Gastrocnemius medialis (tissue), 4 donors: ENCODE measurements at regions not wholly inside any gene's neighbourhood (a gene's known extent, or its start where the extent isn't known, plus 50 kb on each side); places are given as distances from the start of the nearest gene placed in this dataset.

ENCODE experiments used
- ATAC-seq, 2 donors: fragments of 150-250 bp; one replicate each; pipeline ENCODE4 v1.9.1; 2016
- DNase-seq, 2 donors: peaks; one replicate each; pipeline ENCODE4 v3.0.0-alpha.2; 2019
- H3K27ac ChIP-seq, 4 donors: fragments of 200-600 bp; sonication (generic); 1 replicate in 1 of 4; 2 replicates in 3 of 4; pipeline ENCODE4 v1.5.1; 2016 to 2018; ENCODE audit warnings: mild to moderate bottlenecking in 2 of 4, moderate library complexity in 1 of 4
- H3K27me3 ChIP-seq, 3 donors: fragments of 200-600 bp; sonication (generic) in 2 of 3; 1 replicate in 1 of 3; 2 replicates in 2 of 3; pipeline versions ENCODE4 v1.5.1 to v1.6.0; 2016 to 2019; ENCODE audit warnings: mild to moderate bottlenecking in 1 of 3, moderate library complexity in 1 of 3
- H3K36me3 ChIP-seq, 2 donors: fragments of 200-600 bp; sonication (generic) in 1 of 2; one replicate each; pipeline ENCODE4 v1.5.1; 2017 to 2018
- H3K4me1 ChIP-seq, 2 donors: fragments of 200-600 bp; sonication (generic) in 1 of 2; one replicate each; pipeline ENCODE4 v1.5.1; 2016 to 2017; ENCODE audit warnings: mild to moderate bottlenecking in 2 of 2
- H3K4me3 ChIP-seq, 4 donors: fragments of 200-600 bp; sonication (generic) in 3 of 4; 1 replicate in 1 of 4; 2 replicates in 3 of 4; pipeline ENCODE4 v1.5.1; 2016 to 2019; ENCODE audit warnings: mild to moderate bottlenecking in 2 of 4
- H3K9me3 ChIP-seq, 3 donors: fragments of 200-600 bp; sonication (generic) in 2 of 3; 1 replicate in 1 of 3; 2 replicates in 2 of 3; pipeline ENCODE4 v1.5.1; 2016 to 2019
- POLR2A ChIP-seq, 2 donors: fragments of 450-650 bp; IDR thresholded peaks; one replicate each; pipeline ENCODE4 v1.6.1; 2017; ENCODE audit warnings: antibody characterized with exemption in 2 of 2, mild to moderate bottlenecking in 2 of 2, moderate library complexity in 2 of 2
- in situ Hi-C, 4 donors: fragments of 200-750 bp; cut with MboI; loops; one replicate each; pipeline versions ENCODE4 v1.15.0 to v1.8.0; 2017; ENCODE audit warnings: low sequenced_read_pairs in 4 of 4
- intact Hi-C: fragments of 100-400 bp; cut with DNase I; formaldehyde crosslinking; loops from one replicate; pipeline ENCODE4 v1.15.1; 2023; ENCODE audit warnings: low total_unique reads
- TF ChIP-seq, protein P1 (sequence below), 5 experiments: fragments of 450-650 bp in 3 of 5; fragments of 200-600 bp in 2 of 5; sonication (generic) in 2 of 5; IDR thresholded peaks in 4 of 5; conservative IDR thresholded peaks in 1 of 5; 1 replicate in 4 of 5; 2 replicates in 1 of 5; pipeline ENCODE4 v1.5.1; 2016 to 2019; ENCODE audit warnings: antibody characterized with exemption in 5 of 5, mild to moderate bottlenecking in 3 of 5, moderate library complexity in 3 of 5

DNA sequence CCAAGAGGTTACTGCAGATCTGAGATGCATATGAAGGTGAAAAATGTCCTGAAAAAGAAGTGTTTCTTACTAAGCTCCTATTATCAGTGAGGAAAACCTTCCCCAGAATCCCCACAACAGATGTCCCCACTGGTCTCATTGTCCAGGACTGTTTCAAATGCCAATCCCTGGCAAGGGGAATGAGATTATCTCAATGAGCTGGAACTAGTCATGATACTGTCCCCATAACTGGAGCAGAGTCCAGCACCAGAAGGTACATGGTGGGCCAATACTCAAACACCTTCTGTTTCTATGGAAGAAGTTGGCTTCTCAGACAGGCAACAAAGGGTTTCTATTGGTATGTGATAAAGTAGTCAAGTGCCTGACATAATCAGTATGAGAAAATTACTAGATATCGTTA lies 221.1 kb upstream of the TLL1 start:
- intact Hi-C loops: no loop called here
- H3K9me3 ChIP-seq: no peaks in the 10 kb centered on the region
- no peaks in the 10 kb centered on the region for H3K27me3 ChIP-seq
- H3K4me3 ChIP-seq: no peak overlapping the region
- in situ Hi-C loops: no loop called here
- ATAC-seq (no peak), DNase-seq (no peak)
- H3K4me1 ChIP-seq: no peaks in the 10 kb centered on the region
- no peaks in the 10 kb centered on the region for H3K36me3 ChIP-seq
- no peak for TF ChIP-seq POLR2A (IDR thresholded peaks at IDR 0.05)
- TF ChIP-seq, protein P1, sequence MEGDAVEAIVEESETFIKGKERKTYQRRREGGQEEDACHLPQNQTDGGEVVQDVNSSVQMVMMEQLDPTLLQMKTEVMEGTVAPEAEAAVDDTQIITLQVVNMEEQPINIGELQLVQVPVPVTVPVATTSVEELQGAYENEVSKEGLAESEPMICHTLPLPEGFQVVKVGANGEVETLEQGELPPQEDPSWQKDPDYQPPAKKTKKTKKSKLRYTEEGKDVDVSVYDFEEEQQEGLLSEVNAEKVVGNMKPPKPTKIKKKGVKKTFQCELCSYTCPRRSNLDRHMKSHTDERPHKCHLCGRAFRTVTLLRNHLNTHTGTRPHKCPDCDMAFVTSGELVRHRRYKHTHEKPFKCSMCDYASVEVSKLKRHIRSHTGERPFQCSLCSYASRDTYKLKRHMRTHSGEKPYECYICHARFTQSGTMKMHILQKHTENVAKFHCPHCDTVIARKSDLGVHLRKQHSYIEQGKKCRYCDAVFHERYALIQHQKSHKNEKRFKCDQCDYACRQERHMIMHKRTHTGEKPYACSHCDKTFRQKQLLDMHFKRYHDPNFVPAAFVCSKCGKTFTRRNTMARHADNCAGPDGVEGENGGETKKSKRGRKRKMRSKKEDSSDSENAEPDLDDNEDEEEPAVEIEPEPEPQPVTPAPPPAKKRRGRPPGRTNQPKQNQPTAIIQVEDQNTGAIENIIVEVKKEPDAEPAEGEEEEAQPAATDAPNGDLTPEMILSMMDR (IDR thresholded peaks at IDR 0.05 in 4 of 5, conservative IDR thresholded peaks at IDR 0.05 in 1 of 5): no peak
- H3K27ac ChIP-seq: no peak overlapping the region

DNA sequence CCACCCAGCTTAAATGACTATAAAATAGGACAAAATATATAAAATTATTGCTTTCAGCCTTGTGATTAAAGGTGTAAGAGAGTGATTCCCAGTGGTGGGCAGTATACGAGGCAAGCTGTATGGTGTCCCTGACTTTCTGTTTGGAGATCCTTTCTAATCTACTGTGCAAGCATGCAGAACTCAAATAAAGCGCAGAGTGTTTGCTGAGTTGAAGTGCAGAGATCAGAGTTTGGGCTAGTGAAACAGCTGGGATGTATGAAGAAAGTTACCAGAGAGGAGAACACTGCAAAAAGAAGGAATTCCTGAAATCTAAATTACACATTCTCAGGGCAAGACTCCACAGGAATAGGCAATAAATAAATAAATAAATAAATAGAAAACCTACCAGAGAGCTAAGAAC lies 218.5 kb upstream of the TLL1 start:
- no peak overlapping the region for H3K4me3 ChIP-seq
- H3K4me1 ChIP-seq: no peaks in the 10 kb centered on the region
- DNase-seq (no peak), ATAC-seq (no peak)
- H3K36me3 ChIP-seq: no peaks in the 10 kb centered on the region
- no peak overlapping the region for H3K27ac ChIP-seq
- no peak for TF ChIP-seq POLR2A (IDR thresholded peaks at IDR 0.05)
- TF ChIP-seq, protein P1 (IDR thresholded peaks at IDR 0.05 in 4 of 5, conservative IDR thresholded peaks at IDR 0.05 in 1 of 5): no peak
- in situ Hi-C loops: no loop called here
- H3K9me3 ChIP-seq: no peaks in the 10 kb centered on the region
- H3K27me3 ChIP-seq: no peaks in the 10 kb centered on the region
- intact Hi-C loops: no loop called here

DNA sequence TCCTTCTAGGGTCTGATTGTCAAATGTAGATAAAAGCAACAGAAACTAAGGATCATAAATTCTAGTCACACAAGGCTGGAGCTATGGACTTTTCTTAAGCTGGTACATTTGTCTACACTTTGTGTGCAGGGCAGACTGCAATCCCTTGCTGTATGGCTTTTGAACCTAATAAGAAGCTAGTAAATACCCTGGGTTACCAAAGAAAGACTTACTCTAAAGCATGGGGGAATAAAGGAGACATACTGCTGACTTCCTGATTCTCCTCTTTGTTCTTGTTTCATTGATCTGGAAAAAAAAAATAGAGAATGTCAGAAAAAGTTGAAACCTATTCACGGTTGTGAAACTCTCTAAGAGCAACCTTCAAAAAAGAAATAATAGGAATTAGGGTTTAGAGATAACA lies 216.6 kb upstream of the TLL1 start:
- Histone ChIP-seq H3K4me1 (no peaks in the 10 kb centered on the region), H3K9me3 (no peaks in the 10 kb centered on the region), H3K4me3 (no peak overlapping the region), H3K27ac (no peak overlapping the region), H3K27me3 (no peaks in the 10 kb centered on the region), H3K36me3 (no peaks in the 10 kb centered on the region)
- DNase-seq (no peak), ATAC-seq (no peak)
- in situ Hi-C loops (no loop called here), intact Hi-C loops (no loop called here)
- TF ChIP-seq, protein P1 (IDR thresholded peaks at IDR 0.05 in 4 of 5, conservative IDR thresholded peaks at IDR 0.05 in 1 of 5): no peak
- TF ChIP-seq POLR2A (IDR thresholded peaks at IDR 0.05): no peak

DNA sequence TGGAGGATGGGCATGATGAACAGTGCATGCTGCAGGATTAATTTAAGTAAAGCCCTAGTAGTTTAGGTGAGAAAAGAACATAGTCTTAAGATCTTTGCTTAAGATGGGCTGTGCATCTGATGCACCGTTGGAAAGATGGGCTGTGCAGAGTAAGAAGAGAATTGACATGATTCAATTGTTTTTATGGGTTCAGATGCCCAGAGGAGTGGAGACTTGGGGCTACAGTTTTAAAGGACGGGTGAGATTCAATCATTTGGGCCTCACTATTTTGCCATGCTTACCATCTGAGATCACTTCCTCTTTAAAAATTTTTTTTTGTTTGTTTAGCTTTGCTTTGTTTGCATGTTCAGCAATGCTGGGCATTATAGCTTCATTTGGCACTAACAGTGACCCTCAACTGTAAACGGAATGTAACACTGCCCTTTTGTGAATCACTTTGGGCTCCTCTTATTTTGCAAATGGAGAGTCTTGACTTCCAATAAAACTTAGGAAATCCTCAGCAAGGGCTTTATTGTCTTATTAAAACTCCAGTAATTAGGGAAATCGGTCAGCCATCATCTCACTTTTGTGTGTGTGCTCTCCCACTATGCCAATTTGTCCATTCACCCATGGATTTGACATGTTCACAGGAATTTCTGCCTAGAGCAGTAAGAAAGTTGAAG lies 216.1 kb upstream of the TLL1 start:
- in situ Hi-C loops (no loop called here), intact Hi-C loops (no loop called here)
- Histone ChIP-seq H3K9me3 (no peaks in the 10 kb centered on the region), H3K4me3 (no peak overlapping the region), H3K4me1 (no peaks in the 10 kb centered on the region), H3K27me3 (no peaks in the 10 kb centered on the region), H3K27ac (no peak overlapping the region), H3K36me3 (no peaks in the 10 kb centered on the region)
- DNase-seq: no peak
- TF ChIP-seq, protein P1 (IDR thresholded peaks at IDR 0.05 in 4 of 5, conservative IDR thresholded peaks at IDR 0.05 in 1 of 5): no peak
- TF ChIP-seq POLR2A (IDR thresholded peaks at IDR 0.05): no peak
- ATAC-seq: no peak

DNA sequence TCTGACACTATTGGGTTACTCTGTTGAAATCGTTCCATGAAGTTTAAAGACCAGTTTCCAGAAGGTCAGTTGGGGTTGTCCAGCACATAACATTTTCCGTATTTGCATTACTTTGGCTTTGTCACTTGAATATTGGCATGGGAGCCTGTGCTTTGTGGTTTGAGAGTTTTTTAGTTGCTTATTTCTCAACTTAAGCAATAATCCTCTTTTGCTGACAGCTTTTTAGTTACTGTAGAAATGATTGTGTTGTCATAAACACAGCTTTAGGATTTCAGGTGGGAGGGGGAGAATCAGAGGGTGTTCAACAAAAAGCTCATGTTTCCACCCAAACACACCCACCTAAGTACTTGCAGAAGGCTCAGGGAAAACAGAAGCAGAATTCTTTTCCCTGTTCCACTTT lies 210.7 kb upstream of the TLL1 start:
- Histone ChIP-seq H3K4me3 (no peak overlapping the region), H3K4me1 (no peaks in the 10 kb centered on the region), H3K9me3 (no peaks in the 10 kb centered on the region), H3K36me3 (no peaks in the 10 kb centered on the region), H3K27me3 (no peaks in the 10 kb centered on the region), H3K27ac (no peak overlapping the region)
- ATAC-seq (no peak), DNase-seq (no peak)
- intact Hi-C loops: no loop called here
- TF ChIP-seq, protein P1 (IDR thresholded peaks at IDR 0.05 in 4 of 5, conservative IDR thresholded peaks at IDR 0.05 in 1 of 5): no peak
- no peak for TF ChIP-seq POLR2A (IDR thresholded peaks at IDR 0.05)
- in situ Hi-C loops: no loop called here
